ENCODE measurements at regions not wholly inside any gene's neighbourhood (a gene's known extent, or its start where the extent isn't known, plus 50 kb on each side); places are given as distances from the start of the nearest gene placed in this dataset.

DNA sequence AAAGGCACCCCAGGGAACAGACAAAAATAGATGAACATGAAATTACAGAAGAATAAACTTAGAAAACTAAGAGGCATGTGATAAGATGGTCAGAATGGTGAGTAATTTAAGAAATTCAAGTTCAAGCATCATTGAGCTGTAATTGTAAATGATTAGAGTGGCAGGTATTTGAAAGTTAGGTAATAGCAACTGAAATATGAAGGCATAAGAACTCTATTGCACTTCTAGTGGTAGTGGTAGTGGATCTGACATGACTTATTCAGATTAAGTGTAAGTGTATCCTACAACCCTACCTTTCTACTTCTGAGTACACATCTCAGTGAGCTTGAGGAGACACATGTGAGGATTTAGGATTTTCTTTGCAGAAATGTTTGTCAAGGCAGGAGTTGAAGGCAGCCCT lies 192.9 kb upstream of the RIOK2 start:
- TF ChIP-seq, protein P1, sequence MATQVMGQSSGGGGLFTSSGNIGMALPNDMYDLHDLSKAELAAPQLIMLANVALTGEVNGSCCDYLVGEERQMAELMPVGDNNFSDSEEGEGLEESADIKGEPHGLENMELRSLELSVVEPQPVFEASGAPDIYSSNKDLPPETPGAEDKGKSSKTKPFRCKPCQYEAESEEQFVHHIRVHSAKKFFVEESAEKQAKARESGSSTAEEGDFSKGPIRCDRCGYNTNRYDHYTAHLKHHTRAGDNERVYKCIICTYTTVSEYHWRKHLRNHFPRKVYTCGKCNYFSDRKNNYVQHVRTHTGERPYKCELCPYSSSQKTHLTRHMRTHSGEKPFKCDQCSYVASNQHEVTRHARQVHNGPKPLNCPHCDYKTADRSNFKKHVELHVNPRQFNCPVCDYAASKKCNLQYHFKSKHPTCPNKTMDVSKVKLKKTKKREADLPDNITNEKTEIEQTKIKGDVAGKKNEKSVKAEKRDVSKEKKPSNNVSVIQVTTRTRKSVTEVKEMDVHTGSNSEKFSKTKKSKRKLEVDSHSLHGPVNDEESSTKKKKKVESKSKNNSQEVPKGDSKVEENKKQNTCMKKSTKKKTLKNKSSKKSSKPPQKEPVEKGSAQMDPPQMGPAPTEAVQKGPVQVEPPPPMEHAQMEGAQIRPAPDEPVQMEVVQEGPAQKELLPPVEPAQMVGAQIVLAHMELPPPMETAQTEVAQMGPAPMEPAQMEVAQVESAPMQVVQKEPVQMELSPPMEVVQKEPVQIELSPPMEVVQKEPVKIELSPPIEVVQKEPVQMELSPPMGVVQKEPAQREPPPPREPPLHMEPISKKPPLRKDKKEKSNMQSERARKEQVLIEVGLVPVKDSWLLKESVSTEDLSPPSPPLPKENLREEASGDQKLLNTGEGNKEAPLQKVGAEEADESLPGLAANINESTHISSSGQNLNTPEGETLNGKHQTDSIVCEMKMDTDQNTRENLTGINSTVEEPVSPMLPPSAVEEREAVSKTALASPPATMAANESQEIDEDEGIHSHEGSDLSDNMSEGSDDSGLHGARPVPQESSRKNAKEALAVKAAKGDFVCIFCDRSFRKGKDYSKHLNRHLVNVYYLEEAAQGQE (IDR thresholded peaks at IDR 0.05; ENCODE audit: insufficient read depth in 1 of 2, low read depth in 2 of 2, low read length in 2 of 2), result no peak
- TF ChIP-seq POLR2AphosphoS5 (IDR thresholded peaks at IDR 0.05; ENCODE audit: low read depth, low read length), result no peak
- TF ChIP-seq SIN3A (IDR thresholded peaks at IDR 0.05; ENCODE audit: borderline replicate concordance, insufficient read depth, low read length), result no peak
- TF ChIP-seq TAF1 (IDR thresholded peaks at IDR 0.05; ENCODE audit: borderline replicate concordance, insufficient read depth, low read length), result no peak
- TF ChIP-seq FOXP2 (optimal IDR thresholded peaks at IDR 0.05; ENCODE audit: borderline replicate concordance, extremely low read depth, extremely low read length, insufficient read depth), result no peak

- no peak for TF ChIP-seq POLR2AphosphoS5 (IDR thresholded peaks at IDR 0.05; ENCODE audit: low read depth, low read length)
Observed at GRCh38 chr5:97377582-97377981, 194.5 kb upstream of the RIOK2 start.

DNA sequence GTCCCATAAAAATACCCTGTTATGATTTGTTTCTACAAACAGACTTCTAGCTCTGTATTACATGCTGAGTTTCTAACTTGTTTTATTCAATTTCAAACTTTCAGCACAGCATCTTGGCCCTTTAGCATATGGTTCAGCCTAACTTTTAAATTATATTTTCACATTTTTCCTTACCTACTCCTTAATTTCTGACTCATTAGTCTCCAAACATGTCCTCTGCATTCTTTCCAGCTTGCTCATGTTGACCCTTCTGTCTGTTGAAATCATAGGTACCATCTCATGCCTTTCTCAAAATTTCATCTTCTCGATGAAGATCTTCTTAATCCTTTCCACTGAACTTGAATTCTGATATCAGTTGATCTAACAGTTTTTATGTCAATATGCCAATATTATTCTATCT lies 200.9 kb upstream of the RIOK2 start:
- TF ChIP-seq TAF1 (IDR thresholded peaks at IDR 0.05; ENCODE audit: borderline replicate concordance, insufficient read depth, low read length), result no peak
- no peak for TF ChIP-seq POLR2AphosphoS5 (IDR thresholded peaks at IDR 0.05; ENCODE audit: low read depth, low read length)
- TF ChIP-seq FOXP2 (optimal IDR thresholded peaks at IDR 0.05; ENCODE audit: borderline replicate concordance, extremely low read depth, extremely low read length, insufficient read depth), result no peak
- TF ChIP-seq SIN3A (IDR thresholded peaks at IDR 0.05; ENCODE audit: borderline replicate concordance, insufficient read depth, low read length), result no peak
- TF ChIP-seq, protein P1 (IDR thresholded peaks at IDR 0.05; ENCODE audit: insufficient read depth in 1 of 2, low read depth in 2 of 2, low read length in 2 of 2), result no peak

DNA sequence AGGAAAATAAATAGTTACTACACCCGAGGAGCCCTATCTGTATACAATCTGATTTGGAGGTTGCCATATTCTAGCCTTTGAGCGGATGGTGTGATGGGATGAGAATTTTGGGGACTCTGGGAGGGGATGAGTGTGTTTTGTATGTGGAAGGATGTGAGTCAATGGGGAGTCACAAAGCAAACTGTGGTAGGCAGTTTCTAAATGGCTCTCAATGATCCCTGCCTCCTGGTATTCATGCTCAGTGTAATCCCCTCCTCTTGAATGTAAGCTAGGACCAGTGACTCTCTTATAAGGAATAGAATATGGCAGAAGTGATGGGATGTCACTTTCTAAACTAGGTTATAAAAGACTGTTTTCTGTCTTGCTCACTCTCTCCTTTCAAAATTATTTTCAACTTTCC lies 205.7 kb upstream of the RIOK2 start:
- TF ChIP-seq SIN3A (IDR thresholded peaks at IDR 0.05; ENCODE audit: borderline replicate concordance, insufficient read depth, low read length) (no peak), FOXP2 (optimal IDR thresholded peaks at IDR 0.05; ENCODE audit: borderline replicate concordance, extremely low read depth, extremely low read length, insufficient read depth) (no peak), POLR2AphosphoS5 (IDR thresholded peaks at IDR 0.05; ENCODE audit: low read depth, low read length) (no peak), TAF1 (IDR thresholded peaks at IDR 0.05; ENCODE audit: borderline replicate concordance, insufficient read depth, low read length) (no peak)
- TF ChIP-seq, protein P1 (IDR thresholded peaks at IDR 0.05; ENCODE audit: insufficient read depth in 1 of 2, low read depth in 2 of 2, low read length in 2 of 2), result no peak

DNA sequence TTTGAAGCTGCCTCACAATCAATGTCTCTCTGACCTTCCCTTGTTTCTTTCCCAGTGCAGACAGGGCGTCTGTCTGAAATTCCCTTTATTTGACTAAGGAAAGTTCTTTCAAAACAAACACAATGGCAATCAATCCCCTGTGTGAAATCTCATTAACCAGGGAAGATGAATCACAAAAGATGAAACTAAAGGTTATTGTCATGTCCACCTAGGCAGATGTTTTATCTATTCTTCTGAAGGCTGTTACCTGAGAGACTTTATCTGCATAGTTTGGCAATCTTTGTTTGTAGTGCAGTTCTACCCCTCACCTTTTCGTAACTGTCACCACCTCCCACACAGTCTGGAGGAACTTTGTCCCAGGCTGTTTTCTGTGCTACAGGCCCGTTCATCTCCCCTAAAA lies 217.5 kb upstream of the RIOK2 start:
- TF ChIP-seq TAF1 (IDR thresholded peaks at IDR 0.05; ENCODE audit: borderline replicate concordance, insufficient read depth, low read length), result no peak
- TF ChIP-seq SIN3A (IDR thresholded peaks at IDR 0.05; ENCODE audit: borderline replicate concordance, insufficient read depth, low read length), result no peak
- TF ChIP-seq, protein P1 (IDR thresholded peaks at IDR 0.05; ENCODE audit: insufficient read depth in 1 of 2, low read depth in 2 of 2, low read length in 2 of 2), result no peak
- no peak for TF ChIP-seq FOXP2 (optimal IDR thresholded peaks at IDR 0.05; ENCODE audit: borderline replicate concordance, extremely low read depth, extremely low read length, insufficient read depth)
- no peak for TF ChIP-seq POLR2AphosphoS5 (IDR thresholded peaks at IDR 0.05; ENCODE audit: low read depth, low read length)
